ENCODE measurements at regions not wholly inside any gene's neighbourhood (a gene's known extent, or its start where the extent isn't known, plus 50 kb on each side); places are given as distances from the start of the nearest gene placed in this dataset.

DNA sequence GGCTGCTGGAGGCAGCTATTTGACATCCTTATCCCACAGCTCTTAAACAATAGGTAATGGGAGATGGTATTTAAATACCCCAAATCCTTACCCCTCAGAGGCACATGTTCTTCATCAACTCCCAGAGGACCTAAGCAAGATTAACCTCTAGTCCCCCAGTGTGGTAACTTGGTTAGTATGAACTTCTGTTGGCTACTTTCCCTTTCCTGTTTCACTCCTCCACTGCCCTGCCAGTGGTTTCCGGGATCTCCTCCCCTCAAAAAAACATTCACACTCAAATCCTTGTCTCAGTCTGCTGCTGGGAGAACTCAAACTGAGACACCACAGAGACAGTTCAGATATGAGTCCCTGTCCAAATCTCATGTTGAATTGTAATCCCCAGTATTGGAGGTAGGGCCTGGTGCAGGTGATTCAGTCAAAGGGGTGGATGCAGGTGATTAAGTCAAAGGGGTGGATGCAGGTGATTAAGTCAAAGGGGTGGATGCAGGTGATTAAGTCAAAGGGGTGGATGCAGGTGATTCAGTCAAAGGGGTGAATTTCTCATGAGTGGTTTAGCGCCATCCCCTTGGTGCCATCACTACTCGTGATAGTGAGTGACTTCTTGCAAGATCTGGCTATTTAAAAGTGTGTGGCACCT lies 335.0 kb upstream of the CTNNB1 start:
- Histone ChIP-seq H3K4me1 (ENCODE audit: insufficient read depth, low read length) (no peaks in the 10 kb centered on the region), H4K20me1 (ENCODE audit: control insufficient read depth, insufficient read depth, insufficient read length) (no peaks in the 10 kb centered on the region), H3K23ac (ENCODE audit: insufficient read length, low read depth, low read length) (no peak overlapping the region), H4K8ac (replicated peaks; ENCODE audit: insufficient read length, low read depth, low read length) (no peak overlapping the region), H3K27ac (ENCODE audit: insufficient read length, low read depth, low read length) (no peak overlapping the region), H3K4ac (ENCODE audit: low read depth, low read length) (no peak overlapping the region), H2BK12ac (ENCODE audit: insufficient read length, low read depth, low read length) (no peak overlapping the region), H3T11ph (ENCODE audit: low read length) (no peak overlapping the region), H3K27me3 (ENCODE audit: insufficient read depth, low read length) (no peaks in the 10 kb centered on the region), H2BK5ac (ENCODE audit: insufficient read length, low read length) (no peak overlapping the region), H3K23me2 (ENCODE audit: insufficient read length, low read depth, low read length, poor library complexity, severe bottlenecking) (no peaks in the 10 kb centered on the region), H3K9me3 (ENCODE audit: control insufficient read depth, low read depth, low read length) (no peaks in the 10 kb centered on the region), H3K9ac (ENCODE audit: extremely low read depth, insufficient read length, low read length) (no peak overlapping the region), H2BK20ac (ENCODE audit: low read depth, low read length, poor library complexity, severe bottlenecking) (no peak overlapping the region), H2BK120ac (ENCODE audit: low read depth, low read length, poor library complexity, severe bottlenecking) (no peak overlapping the region), H4K5ac (ENCODE audit: insufficient read length, low read depth, low read length) (no peak overlapping the region), H2AK5ac (ENCODE audit: insufficient read length, low read length) (no peak overlapping the region), H2AFZ (ENCODE audit: low read length) (no peak overlapping the region), H3K56ac (ENCODE audit: insufficient read length, low read depth, low read length) (no peak overlapping the region), H2BK15ac (ENCODE audit: low read depth, low read length) (no peak overlapping the region), H3K79me1 (ENCODE audit: insufficient read depth, low read depth, low read length, poor library complexity, severe bottlenecking) (no peaks in the 10 kb centered on the region), H3K79me2 (ENCODE audit: insufficient read depth, low read length) (no peaks in the 10 kb centered on the region), H3K14ac (ENCODE audit: insufficient read depth, low read length) (no peak overlapping the region), H4K91ac (ENCODE audit: insufficient read length, low read depth, low read length) (no peak overlapping the region), H3K4me2 (ENCODE audit: insufficient read depth, insufficient read length, low read length) (no peak overlapping the region), H3K18ac (ENCODE audit: insufficient read length, low read depth, low read length) (no peak overlapping the region)
- DNase-seq = no peak
- Mint-ChIP-seq H3K36me3 (ENCODE audit: insufficient read depth in 1 of 3, low read depth in 3 of 3) (no peaks in the 10 kb centered on the region), H3K4me1 (peaks cover 0 to 10% of the 10 kb centered on the region in 2 experiments; a peak in 3 of 4 replicates), H3K27ac (no peak overlapping the region), H3K4me3 (no peak overlapping the region), H3K9me3 (no peaks in the 10 kb centered on the region), H3K27me3 (ENCODE audit: low read depth) (peaks cover 4% of the 10 kb centered on the region; the same call in 1 of the 2 replicates)
- TF ChIP-seq, protein P1, sequence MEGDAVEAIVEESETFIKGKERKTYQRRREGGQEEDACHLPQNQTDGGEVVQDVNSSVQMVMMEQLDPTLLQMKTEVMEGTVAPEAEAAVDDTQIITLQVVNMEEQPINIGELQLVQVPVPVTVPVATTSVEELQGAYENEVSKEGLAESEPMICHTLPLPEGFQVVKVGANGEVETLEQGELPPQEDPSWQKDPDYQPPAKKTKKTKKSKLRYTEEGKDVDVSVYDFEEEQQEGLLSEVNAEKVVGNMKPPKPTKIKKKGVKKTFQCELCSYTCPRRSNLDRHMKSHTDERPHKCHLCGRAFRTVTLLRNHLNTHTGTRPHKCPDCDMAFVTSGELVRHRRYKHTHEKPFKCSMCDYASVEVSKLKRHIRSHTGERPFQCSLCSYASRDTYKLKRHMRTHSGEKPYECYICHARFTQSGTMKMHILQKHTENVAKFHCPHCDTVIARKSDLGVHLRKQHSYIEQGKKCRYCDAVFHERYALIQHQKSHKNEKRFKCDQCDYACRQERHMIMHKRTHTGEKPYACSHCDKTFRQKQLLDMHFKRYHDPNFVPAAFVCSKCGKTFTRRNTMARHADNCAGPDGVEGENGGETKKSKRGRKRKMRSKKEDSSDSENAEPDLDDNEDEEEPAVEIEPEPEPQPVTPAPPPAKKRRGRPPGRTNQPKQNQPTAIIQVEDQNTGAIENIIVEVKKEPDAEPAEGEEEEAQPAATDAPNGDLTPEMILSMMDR (conservative IDR thresholded peaks at IDR 0.05) = no peak
- WGBS (ENCODE audit: extremely low coverage, insufficient read length, low lambda C conversion rate) = no CpG with 5 or more reads among the region's 3 CpGs

All from H9 (cell line).